GM21367 (cell line): ENCODE measurements at regions not wholly inside any gene's neighbourhood (a gene's known extent, or its start where the extent isn't known, plus 50 kb on each side); places are given as distances from the start of the nearest gene placed in this dataset.
"Not testable (repeated sequence)": the region's sequence is repeated elsewhere in the genome, so short reads cannot be mapped to it uniquely, and the experiment has no call there.

Experiments
- ATAC-seq: cut with Tn5 transposase; IDR thresholded peaks from one replicate; pipeline ENCODE4 v1.9.1; 2021; ENCODE audit not compliant: unreplicated experiment

DNA sequence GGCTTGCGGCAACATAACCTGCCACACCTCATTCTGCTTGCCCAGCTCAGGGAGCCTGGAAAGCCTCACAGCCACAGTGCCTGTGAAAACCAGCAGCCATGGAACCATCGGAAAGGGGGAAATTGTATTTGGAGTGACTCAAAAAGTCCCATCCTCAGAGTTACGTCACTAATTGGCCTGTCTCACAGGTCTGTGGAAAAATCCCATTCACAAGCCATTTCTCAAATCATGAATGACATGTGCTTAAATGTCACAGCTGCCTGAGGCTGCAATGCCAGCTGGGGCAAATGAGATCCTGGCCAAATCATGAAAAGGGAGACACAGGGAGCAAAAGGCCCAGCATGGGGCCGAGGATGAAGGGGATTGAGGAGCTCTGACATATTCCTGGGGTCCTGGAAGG is 486.9 kb upstream of the RAB6C start:
- ATAC-seq = no peak

DNA sequence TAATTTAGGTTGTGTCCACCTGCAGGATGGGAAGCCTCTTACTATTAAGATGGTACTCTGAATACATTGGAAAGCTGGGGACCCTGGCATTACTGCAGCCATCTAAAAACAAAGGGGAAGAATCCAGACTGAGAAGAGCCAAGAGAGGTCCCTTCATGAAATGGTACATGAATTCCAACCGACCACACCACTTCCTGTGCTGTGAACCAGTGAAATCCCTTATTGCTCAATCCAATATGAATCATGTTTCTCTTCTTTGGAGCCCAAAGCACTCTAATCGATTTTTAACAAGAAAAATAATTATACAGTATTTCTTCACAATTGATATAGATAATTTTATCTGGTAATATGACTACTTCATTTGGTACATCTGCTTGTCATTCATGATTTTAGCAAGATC is 479.7 kb upstream of the RAB6C start:
- no peak for ATAC-seq

DNA sequence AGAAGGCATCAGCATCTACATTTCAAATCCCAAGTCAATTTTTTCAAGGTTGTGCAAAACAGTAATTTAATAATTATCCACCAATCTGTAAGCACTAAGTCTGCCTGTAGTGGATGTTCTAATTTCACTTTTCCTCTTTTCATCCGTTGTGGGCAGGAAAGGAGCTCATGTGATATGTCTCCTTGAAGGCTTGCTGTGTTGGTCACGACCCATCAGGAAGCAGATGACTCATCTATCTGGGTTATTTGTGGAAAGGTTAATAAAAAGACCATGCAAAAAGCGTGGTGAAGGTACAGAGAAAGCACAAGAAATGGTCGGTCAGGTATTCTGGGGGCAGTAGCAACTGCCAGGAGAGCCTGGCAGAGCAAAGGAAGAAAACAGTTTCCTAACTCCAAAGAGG is 476.7 kb upstream of the RAB6C start:
- ATAC-seq = no peak

DNA sequence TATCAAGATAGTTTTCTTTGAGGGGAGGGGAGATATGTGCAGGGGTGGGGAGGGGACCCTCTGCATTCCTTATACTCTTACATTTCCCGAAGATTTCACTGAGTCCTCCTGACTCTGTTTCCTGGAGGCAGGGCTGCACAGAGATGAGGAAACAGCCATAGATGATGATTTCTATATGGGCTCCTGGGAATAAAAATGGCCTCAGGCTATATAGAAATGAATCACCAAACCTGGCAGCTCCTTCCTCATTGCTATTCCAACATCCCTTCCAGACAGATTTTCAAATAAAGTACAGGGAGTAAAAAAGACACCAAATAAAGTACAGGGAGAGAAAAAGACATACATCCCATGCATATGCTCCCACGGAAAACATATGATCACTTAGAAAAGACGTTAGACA is 474.8 kb upstream of the RAB6C start:
- ATAC-seq = no peak

DNA sequence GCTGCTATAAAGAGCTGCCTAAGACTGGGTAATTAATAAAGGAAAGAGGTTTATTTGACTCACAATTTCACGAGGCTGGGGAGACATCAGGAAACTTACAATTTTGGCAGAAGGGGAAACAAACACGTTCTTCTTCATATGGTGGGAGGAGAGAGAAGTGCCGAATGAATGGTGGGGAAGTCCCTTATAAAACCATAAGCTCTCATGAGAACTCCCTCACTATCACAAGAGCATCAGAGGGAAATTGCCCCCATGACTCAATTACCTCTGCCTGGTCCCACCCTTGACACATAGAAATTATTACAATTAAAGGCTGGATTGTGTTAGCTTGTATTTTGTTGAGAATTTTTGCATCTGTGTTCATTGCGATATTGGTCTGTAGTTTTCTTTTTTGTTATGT is 460.5 kb upstream of the RAB6C start:
- ATAC-seq = no peak

DNA sequence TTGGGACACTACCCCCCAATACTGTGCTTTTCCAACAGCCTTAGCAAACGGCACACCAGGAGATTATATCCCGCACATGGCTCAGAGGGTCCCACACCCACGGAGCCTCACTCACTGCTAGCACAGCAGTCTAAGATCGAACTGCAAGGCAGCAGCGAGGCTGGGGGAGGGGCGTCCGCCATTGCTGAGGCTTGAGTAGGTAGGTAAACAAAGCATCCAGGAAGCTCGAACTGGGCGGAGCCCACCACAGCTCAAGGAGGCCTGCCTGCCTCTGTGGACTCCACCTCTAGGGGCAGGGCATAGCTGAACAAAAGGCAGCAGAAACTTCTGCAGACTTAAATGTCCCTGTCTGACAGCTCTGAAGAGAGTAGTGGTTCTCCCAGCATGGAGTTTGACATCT is 447.3 kb upstream of the RAB6C start:
- not testable (repeated sequence) for ATAC-seq

DNA sequence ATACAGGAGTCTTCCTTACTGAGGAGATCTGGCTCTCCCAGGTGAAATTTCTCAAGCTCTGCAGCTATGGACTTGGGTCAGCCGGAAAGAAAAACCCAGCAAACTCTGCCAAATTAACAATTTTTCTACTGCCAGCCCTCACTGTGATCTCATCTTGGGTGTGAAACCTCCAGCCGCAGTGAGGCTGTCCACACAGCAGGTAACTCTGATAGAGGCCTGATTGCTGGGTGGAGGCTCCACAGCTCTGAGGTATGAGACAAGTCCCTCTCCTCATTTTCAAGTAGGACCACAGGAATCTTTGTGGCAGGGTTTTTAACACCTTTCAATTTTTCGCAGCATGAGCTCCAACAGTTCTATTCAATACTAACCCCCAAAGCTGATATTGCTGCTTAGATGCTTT is 430.6 kb upstream of the RAB6C start:
- ATAC-seq = no peak

DNA sequence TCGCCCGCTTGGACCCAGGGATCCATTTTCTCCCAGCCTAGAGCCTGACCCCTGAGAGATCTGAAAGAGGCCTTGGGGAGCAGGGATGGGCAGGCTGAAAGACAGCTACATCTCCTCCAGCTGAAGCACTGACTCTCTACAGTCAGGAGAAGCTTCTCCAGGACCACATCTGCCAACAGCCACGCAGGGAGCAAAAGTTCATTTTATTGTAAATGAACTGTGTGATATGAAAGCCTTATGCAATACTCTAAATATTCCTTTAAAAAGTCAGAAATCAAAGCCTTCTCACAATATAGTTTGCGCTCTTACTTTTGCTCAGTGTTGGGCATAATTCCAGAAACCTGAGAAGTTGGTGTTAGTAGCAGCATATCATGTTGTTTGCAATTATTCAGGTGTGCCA is 428.9 kb upstream of the RAB6C start:
- no peak for ATAC-seq

DNA sequence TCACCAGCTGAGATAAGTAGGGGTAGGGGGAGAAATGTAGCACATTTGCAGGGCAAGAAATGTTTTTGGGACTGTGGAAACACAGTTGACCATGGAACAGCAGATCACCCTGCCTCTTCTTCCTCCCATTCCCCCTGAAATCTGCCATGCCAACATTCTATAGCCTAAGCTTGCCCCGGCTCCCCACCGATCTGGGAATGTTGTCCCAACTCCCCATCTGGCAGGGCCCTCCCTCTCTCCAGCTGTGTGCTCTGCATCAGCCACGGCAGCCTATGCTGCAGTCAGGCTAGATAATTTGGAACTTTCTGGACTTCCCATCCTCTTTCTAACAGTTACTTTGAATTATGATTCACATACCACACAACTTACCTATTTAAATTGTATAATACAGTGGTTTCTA is 425.1 kb upstream of the RAB6C start:
- no peak for ATAC-seq

DNA sequence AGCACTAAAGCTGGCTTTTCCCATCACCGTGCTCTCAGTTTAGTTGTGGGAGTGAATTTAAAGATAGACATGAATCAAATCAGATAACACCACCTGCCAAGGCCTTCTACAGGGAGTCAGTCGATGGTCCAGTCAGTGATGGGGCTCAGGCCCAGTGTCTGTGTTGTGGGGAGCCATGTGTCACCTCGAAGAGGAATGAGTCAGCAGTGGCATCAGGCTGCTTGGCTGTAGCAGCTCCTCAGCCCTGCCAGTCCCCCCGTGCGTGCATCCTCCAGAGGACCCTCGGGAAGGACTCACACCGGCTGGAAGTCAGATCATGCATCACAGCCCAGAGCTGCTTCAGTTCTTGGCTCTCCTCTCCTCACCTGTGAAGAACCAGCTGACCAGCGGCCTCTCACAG is 420.4 kb upstream of the RAB6C start:
- ATAC-seq = no peak

DNA sequence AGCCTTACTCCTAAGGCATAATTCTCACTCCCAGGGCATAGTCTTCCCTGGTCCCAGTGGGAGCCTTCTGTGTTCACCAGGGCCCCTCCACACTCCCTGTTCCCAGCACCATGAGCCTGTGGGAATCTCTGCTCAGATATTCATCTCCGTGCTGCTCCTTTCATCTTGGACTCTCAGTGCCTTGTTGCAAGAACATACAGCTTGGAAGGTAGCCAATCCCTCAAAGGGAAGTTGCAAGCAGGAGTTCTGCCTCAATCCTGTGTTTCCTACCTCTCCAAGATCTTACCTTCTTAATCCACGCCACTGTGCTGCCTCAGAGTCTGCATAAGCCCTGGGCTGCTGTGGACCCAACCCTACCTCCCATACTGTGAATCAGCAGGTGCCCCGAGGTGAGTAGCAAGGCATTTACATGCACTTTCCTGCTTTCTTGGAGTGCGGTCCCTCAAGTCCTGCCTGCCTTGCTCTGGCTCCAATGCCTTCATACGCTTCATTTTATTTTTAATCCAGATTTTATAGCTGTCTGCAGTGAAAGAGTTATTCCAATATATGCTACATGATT is 413.8 kb upstream of the RAB6C start:
- ATAC-seq = no peak

DNA sequence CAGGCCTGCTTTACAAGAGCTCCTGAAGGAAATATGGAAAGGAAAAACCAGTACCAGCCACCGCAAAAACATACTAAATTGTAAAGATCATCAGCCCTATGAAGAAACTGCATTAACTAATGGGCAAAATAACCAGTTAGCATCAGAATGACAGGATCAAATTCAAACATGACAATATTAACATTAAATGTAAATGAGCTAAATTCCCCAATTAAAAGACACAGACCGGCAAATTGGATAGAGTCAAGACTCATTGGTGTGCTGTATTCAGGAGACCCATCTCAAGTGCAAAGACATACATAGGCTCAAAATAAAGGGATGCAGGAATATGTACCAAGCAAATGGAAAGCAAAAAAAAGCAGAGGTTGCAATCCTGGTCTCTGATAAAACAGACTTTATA is 408.7 kb upstream of the RAB6C start:
- not testable (repeated sequence) for ATAC-seq

DNA sequence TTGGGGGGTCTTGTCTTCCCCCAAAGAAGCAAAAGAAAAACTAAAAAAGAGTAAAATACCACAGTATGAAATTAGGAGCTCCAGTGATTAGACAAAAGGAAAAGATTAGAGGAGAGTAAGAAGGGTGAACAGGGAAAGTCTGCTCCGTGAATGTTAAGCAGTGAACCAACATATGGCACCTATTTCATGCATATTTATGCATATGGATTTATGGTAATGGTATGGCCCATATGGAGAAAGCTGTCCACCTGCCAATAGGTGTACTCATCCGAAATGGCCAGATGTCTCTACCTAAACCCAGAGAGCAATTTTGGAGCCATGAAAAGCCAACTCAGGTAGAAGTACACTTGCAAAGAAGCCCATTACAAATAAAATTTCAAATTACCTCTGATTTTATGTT is 404.0 kb upstream of the RAB6C start:
- no peak for ATAC-seq

DNA sequence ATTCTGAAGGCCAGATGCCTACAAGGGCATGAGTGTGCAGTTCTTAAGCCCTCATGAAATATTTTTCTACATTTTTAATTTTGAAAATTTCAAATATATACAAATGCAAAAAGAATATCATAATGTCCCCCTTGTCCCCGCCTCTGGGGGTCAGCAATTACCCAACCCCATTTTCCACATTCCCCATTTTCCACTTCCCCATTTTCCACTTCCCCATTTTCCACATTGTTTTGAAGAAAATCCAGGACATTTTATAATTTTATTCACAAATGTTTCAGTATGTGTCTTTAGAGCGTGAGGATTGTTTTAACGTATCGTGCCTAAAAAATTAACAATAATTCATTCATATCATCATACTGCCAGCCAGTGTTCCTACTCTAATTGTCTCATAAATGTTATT is 403.6 kb upstream of the RAB6C start:
- ATAC-seq = no peak

DNA sequence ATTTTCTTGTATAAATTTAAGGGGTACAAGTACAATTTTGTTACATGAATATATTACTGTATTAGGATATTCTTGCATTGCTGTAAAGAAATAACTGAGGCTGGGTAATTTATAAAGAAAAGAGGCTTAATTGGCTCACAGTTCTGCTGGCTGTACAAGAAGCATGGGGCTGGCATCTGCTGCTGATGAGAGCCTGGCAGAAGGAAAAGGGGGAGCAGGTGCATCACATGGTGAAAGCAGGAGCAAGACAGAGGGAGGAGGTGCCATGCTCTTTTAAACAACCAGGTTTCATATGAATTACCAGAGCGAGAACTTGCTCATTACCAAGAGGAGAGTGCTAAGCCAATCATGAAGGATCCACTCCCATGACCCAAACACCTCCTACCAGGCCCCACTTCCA is 399.5 kb upstream of the RAB6C start:
- no peak for ATAC-seq

DNA sequence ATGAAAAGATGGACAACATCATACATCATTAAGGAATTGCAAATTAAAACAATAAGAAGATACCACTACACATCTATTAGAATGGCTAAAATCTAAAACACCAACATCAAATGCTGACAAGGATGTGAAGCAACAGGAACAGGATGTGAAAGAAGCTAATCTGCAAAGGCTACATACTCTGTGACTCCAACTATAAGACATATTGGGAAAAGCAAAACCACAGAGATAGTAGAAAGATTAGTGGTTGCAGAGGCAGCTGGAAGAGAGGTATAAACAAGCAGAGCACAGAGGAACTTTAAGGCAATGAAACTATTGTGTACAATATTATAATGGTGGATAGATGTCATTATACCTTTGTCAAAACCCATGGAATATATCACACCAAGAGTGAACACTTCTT is 393.7 kb upstream of the RAB6C start:
- no peak for ATAC-seq

DNA sequence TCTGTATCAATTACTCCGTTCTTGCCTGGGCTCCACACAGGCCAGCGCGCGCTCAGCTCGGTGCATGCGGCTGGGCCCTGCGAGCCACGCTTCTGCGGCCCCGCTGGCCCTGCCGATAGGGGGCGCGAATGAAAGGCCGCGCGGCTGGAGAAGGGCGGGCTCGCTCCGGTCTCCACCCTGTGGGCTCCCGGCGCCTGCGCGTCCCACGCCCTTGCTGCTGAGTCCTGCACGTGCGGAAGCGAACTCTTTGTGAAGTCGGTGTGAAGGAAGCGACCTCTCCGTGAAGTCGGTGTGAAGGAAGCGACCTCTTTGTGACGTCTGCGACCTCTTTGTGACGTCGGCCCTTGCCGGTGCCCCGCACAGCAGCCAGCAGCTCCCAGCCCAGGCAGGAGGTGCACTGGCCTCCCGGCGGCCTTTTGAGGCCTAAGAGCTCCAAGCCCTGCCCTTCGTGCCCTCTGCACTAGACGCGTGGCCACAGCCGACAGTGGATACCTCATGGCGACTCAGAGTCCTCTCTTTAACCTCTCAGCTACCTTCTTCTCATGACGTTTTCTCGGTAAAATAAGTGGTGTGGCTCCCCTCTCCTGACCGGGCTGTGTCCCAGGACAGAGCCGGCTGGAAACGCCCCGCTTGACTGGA is 391.9 kb upstream of the RAB6C start:
- no peak for ATAC-seq

DNA sequence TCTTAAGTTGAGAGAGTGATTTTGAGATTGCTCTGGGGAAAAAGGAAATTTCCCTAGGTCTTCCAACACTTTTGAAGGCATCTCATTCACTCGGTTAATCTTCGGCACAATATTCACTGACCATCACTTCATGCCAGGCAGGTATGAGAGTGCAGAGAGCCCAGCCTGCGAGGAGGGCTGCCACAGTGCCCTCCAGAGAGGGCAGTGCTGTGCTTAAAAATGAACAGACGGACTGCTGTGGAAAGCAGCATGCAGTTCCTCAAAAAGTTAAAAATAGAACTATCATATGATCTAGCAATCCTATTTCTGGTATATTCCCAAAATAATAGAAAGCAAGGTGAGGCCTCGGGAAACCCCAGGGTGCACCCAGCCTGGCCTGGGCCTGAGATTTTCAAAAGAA is 374.9 kb upstream of the RAB6C start:
- ATAC-seq = no peak

DNA sequence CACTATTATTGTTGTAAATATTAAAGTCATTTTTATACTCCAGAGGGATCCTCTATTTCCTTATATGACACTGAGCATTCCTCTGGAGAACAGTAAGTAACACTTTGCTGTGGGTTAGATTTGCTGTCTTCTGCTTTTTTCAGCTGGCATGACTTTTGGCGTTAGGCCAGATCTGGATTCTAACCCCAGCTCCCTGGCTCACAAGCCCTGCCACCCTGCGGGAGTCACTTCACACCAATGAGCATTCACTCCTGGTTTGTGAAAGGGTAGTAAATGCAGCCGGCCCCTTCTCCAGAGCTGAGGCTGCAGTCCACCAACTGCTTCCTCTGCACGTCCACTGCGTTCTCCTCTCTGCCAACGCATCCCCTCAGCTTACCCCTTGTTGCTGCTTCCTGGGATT is 373.8 kb upstream of the RAB6C start:
- no peak for ATAC-seq

DNA sequence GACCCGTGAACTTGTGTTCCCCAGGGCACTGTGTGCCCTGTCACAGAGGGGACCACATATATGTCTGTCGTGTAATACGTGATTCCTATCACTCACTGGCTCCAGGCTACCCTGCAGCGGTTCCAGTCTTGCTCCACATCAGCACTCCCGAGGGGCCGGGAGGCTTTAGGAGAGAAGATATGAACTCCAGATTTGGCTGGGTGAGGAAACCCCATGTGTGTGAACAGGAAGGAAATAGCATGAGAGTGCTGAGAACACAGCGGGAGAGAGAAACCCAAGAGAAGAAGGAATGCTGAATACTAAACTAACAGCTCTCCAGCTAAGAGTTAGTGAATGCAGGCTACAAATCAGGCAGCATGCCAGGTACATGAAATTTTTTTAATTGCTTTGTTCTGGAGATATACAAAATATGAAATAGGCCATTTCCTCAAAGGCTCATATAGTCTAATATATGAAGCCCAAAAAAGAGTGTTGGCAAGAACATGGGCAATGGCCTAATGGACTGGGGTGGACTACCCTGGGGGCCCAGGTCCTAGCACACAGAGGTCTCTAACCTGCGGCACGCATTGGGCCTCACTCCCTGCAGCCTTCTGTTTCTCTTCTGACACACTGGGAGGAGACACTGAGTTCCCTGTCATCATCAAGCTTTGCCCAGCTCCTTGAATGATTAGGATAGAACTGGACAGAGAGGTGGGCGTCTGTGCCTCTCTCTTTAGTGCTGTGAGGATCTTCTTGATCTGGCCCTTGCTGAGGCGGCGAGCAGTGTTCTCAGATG is 372.8 kb upstream of the RAB6C start:
- no peak for ATAC-seq

DNA sequence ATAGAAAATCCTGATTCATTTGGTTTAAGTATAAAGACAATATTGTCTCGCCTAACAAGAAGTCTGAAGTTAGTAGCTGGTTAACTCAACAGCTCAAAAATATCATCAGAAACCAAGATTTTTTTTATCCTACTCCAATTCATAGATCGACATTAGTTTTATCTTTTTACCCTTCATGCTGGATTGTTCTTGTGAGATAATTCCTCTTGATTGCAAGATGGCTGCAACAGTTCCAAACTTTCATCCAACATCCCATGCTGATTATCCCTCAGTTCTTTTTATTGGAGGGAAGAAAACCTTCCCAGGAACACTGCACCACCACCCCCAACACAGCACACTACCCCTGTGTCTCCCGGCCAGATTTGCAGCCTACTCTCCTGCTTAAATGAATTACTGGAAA is 370.2 kb upstream of the RAB6C start:
- ATAC-seq = no peak

DNA sequence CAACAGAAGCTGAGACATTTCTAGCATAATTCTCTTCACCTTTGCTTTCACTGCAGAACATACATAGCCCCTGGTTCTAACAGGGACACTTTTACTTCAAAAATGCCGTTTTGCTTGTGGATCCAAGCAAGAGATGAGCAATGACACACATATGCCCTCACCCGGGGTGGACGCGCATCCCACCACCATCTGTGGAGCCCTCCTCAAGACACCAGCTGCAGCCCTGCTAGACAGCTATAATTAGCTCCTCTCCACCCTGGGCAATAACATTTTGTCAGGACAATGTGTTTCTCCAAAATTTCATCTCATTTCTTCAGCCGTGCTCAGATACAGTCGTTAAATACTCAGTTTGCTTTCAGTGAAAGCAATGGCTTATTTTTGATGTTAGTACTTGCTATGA is 368.7 kb upstream of the RAB6C start:
- no peak for ATAC-seq

DNA sequence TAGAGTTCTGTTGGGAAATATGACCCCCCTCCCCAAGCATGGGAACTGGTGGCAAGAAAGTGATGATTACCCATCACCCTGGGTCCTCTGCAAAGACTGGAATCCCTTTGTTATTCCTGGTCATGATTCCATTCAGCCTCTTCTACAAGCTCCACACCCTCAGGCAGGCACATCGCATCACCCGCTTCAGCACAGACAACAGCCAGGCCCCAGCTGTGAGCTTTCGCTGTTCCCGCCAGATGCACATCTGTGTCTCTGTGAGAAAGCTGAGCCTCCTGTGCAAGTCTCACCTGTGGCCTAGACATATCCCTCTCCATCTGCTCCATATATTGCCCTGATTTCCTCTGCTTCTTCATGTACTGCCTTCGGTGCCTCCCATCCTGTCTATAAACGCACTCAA is 368.0 kb upstream of the RAB6C start:
- no peak for ATAC-seq
